ENCODE measurements at regions not wholly inside any gene's neighbourhood (a gene's known extent, or its start where the extent isn't known, plus 50 kb on each side); places are given as distances from the start of the nearest gene placed in this dataset.

DNA sequence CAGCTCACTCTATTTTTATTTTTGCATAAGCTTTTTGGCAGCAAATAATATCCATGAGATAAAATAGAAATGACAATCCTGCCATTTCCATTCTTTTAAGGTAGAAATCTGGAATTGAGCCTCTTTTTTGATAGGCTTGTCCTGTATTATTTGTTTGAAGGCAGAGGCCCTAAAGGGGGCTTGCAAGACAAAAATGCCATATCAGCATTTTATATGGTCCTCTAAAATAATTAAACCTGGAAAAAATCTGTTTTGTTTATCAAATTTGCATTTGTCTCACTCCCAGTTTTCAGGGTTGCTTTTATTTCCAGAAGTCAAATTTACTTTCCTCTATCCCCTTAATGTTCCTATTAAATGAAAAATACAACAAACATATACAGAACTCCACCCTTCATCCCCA lies 134.9 kb upstream of the GAP43 start:
- TF ChIP-seq CTCF (conservative IDR thresholded peaks at IDR 0.05; ENCODE audit: low read depth, low read length): no peak
- TF ChIP-seq EZH2 (IDR thresholded peaks at IDR 0.05; ENCODE audit: borderline replicate concordance, low read depth, low read length, poor library complexity, severe bottlenecking): no peak

Measured in A673 (cell line).